ENCODE measurements at regions not wholly inside any gene's neighbourhood (a gene's known extent, or its start where the extent isn't known, plus 50 kb on each side); places are given as distances from the start of the nearest gene placed in this dataset.

GRCh38 chr18:30512872-30513271 is 529.7 kb downstream of the DSC3 start:
- H4K20me1 ChIP-seq (ENCODE audit: control insufficient read depth, insufficient read depth): no peaks in the 10 kb centered on the region
- no peak overlapping the region for H3K4me3 ChIP-seq
- no peak for ATAC-seq
- H3K27me3 ChIP-seq (replicated peaks in 1 of 2; ENCODE audit: control insufficient read depth in 2 of 2, insufficient read depth in 2 of 2, low read length in 1 of 2): no peaks in the 10 kb centered on the region
- ChIA-PET POLR2A (interaction anchor here (1.0 kb wide), 1 partner anchor 18 kb away, joined by 3 read pairs; no protein-coding TSS in a partner anchor), CTCF (interaction anchor here (2.0 kb wide), 1 partner anchor 28 kb away, joined by 5 read pairs; no protein-coding TSS in a partner anchor), SMC1A (ENCODE audit: uncharacterized antibody, unreplicated experiment) (interaction anchor here (0.6 to 2.5 kb wide), 3 partner anchors 10 to 222 kb away, joined by 3 to 6 read pairs (median 5); no protein-coding TSS in a partner anchor), RAD21 (ENCODE audit: unreplicated experiment) (interaction anchor here (0.8 to 0.9 kb wide), 2 partner anchors 11 to 18 kb away, joined by 3 read pairs; no protein-coding TSS in a partner anchor)
- no peak overlapping the region for H3K27ac ChIP-seq (ENCODE audit: control insufficient read depth, insufficient read depth)
- no peaks in the 10 kb centered on the region for H3K9me3 ChIP-seq (replicated peaks; ENCODE audit: control insufficient read depth, insufficient read depth, low read length)
- H3K9ac ChIP-seq (ENCODE audit: control insufficient read depth, insufficient read depth, low read length): no peak overlapping the region
- BruUV-seq (replicated peaks): no TSS peak
- no peaks in the 10 kb centered on the region for H3K36me3 ChIP-seq (ENCODE audit: control insufficient read depth in 2 of 2, insufficient read depth in 2 of 2, low read length in 1 of 2)
- intact Hi-C loops (cut with micrococcal nuclease; ENCODE audit: unreplicated experiment) (no loop called here), in situ Hi-C loops (cut with MboI) (no loop called here)
- TF ChIP-seq NRF1 (conservative IDR thresholded peaks at IDR 0.05; ENCODE audit: low read depth, low read length) (no peak), CBX3 (IDR thresholded peaks at IDR 0.05; ENCODE audit: borderline replicate concordance, low read depth) (no peak), SREBF2 (IDR thresholded peaks at IDR 0.05; ENCODE audit: low read length) (no peak), SMC3 (IDR thresholded peaks at IDR 0.05; ENCODE audit: borderline replicate concordance, low read length) (no peak), POLR2AphosphoS2 (IDR thresholded peaks at IDR 0.05; ENCODE audit: low read depth, low read length) (no peak), IKZF2 (IDR thresholded peaks at IDR 0.05) (no peak), NFYA (IDR thresholded peaks at IDR 0.05; ENCODE audit: borderline replicate concordance, low read depth, low read length) (no peak)
- H3K4me2 ChIP-seq (ENCODE audit: control insufficient read depth, insufficient read depth): no peak overlapping the region
- no peak for DNase-seq (ENCODE audit: low read depth, low spot score)
- 4% methylated on average over 4 of the region's 4 CpGs for WGBS (ENCODE audit: insufficient coverage, insufficient replicate concordance, low lambda C conversion rate, missing lambda C conversion rate)
- no peaks in the 10 kb centered on the region for H3K4me1 ChIP-seq (ENCODE audit: control insufficient read depth, insufficient read depth, low read length)
- H3K79me2 ChIP-seq (ENCODE audit: control insufficient read depth, insufficient read depth, low read length): no peaks in the 10 kb centered on the region
- H2AFZ ChIP-seq (ENCODE audit: control insufficient read depth, low read depth, low read length): no peak overlapping the region
- no peak for FAIRE-seq

DNA sequence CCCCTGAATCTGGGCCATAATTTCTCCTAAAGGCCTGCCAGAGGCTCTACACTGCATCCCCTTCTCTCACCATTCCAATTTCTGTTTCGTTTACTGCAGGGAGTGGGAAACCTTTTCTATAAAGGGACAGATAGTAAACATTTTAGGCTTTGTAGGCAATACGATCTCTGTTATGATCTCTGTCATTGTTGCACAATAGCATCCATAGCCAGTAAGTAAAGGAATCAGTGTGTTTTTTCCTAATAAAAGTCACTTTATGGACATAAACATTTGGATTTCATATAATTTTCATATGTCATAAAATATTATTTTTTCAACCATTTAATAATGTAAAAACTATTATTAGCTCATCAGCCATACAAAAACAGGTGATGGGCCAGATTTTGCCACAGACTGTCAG is 531.7 kb downstream of the DSC3 start:
- ChIA-PET SMC1A (ENCODE audit: uncharacterized antibody, unreplicated experiment) (interaction anchor here (0.6 to 1.0 kb wide), 2 partner anchors 10 to 17 kb away, joined by 3 to 5 read pairs; no protein-coding TSS in a partner anchor), POLR2A (no interaction called here), CTCF (interaction anchor here (1.7 kb wide), 1 partner anchor 21 kb away, joined by 4 read pairs; no protein-coding TSS in a partner anchor), RAD21 (ENCODE audit: unreplicated experiment) (interaction anchor here (1.4 kb wide), 1 partner anchor 21 kb away, joined by 3 read pairs; no protein-coding TSS in a partner anchor)
- 0% methylated on average over 2 of the region's 2 CpGs for WGBS (ENCODE audit: insufficient coverage, insufficient replicate concordance, low lambda C conversion rate, missing lambda C conversion rate)
- Histone ChIP-seq H3K9me3 (replicated peaks; ENCODE audit: control insufficient read depth, insufficient read depth, low read length) (no peaks in the 10 kb centered on the region), H3K4me2 (ENCODE audit: control insufficient read depth, insufficient read depth) (no peak overlapping the region), H3K27me3 (replicated peaks in 1 of 2; ENCODE audit: control insufficient read depth in 2 of 2, insufficient read depth in 2 of 2, low read length in 1 of 2) (no peaks in the 10 kb centered on the region), H3K4me3 (no peak overlapping the region), H3K9ac (ENCODE audit: control insufficient read depth, insufficient read depth, low read length) (no peak overlapping the region), H3K79me2 (ENCODE audit: control insufficient read depth, insufficient read depth, low read length) (no peaks in the 10 kb centered on the region), H3K4me1 (ENCODE audit: control insufficient read depth, insufficient read depth, low read length) (no peaks in the 10 kb centered on the region), H3K27ac (ENCODE audit: control insufficient read depth, insufficient read depth) (no peak overlapping the region), H3K36me3 (ENCODE audit: control insufficient read depth in 2 of 2, insufficient read depth in 2 of 2, low read length in 1 of 2) (no peaks in the 10 kb centered on the region), H2AFZ (ENCODE audit: control insufficient read depth, low read depth, low read length) (no peak overlapping the region), H4K20me1 (ENCODE audit: control insufficient read depth, insufficient read depth) (no peaks in the 10 kb centered on the region)
- no peak for DNase-seq (ENCODE audit: low read depth, low spot score)
- intact Hi-C loops (cut with micrococcal nuclease; ENCODE audit: unreplicated experiment): no loop called here
- in situ Hi-C loops (cut with MboI): no loop called here
- ATAC-seq: no peak
- BruUV-seq (replicated peaks): no TSS peak
- FAIRE-seq: no peak
- no peak for TF ChIP-seq POLR2AphosphoS5 (IDR thresholded peaks at IDR 0.05; ENCODE audit: low read length)
- TF ChIP-seq, protein P1, sequence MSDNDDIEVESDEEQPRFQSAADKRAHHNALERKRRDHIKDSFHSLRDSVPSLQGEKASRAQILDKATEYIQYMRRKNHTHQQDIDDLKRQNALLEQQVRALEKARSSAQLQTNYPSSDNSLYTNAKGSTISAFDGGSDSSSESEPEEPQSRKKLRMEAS (IDR thresholded peaks at IDR 0.05; ENCODE audit: low read depth, low read length): no peak
- TF ChIP-seq, protein P2, sequence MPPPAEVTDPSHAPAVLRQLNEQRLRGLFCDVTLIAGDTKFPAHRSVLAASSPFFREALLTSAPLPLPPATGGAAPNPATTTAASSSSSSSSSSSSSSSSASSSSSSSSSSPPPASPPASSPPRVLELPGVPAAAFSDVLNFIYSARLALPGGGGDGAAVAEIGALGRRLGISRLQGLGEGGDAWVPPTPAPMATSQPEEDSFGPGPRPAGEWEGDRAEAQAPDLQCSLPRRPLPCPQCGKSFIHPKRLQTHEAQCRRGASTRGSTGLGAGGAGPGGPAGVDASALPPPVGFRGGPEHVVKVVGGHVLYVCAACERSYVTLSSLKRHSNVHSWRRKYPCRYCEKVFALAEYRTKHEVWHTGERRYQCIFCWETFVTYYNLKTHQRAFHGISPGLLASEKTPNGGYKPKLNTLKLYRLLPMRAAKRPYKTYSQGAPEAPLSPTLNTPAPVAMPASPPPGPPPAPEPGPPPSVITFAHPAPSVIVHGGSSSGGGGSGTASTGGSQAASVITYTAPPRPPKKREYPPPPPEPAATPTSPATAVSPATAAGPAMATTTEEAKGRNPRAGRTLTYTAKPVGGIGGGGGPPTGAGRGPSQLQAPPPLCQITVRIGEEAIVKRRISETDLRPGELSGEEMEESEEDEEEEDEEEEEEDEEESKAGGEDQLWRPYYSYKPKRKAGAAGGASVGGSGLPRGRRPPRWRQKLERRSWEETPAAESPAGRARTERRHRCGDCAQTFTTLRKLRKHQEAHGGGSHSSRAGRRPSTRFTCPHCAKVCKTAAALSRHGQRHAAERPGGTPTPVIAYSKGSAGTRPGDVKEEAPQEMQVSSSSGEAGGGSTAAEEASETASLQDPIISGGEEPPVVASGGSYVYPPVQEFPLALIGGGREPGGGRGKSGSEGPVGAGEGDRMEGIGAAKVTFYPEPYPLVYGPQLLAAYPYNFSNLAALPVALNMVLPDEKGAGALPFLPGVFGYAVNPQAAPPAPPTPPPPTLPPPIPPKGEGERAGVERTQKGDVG (CRISPR knock-in tag; IDR thresholded peaks at IDR 0.05): no peak
- no peak for TF ChIP-seq GABPA (IDR thresholded peaks at IDR 0.05; ENCODE audit: low read depth)
- TF ChIP-seq MEF2A (IDR thresholded peaks at IDR 0.05; ENCODE audit: insufficient read depth, low read depth, low read length): no peak
- no peak for TF ChIP-seq RFX5 (IDR thresholded peaks at IDR 0.05; ENCODE audit: low read depth, low read length)
- no peak for TF ChIP-seq IKZF2 (IDR thresholded peaks at IDR 0.05)
- TF ChIP-seq, protein P3, sequence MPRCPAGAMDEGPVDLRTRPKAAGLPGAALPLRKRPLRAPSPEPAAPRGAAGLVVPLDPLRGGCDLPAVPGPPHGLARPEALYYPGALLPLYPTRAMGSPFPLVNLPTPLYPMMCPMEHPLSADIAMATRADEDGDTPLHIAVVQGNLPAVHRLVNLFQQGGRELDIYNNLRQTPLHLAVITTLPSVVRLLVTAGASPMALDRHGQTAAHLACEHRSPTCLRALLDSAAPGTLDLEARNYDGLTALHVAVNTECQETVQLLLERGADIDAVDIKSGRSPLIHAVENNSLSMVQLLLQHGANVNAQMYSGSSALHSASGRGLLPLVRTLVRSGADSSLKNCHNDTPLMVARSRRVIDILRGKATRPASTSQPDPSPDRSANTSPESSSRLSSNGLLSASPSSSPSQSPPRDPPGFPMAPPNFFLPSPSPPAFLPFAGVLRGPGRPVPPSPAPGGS (IDR thresholded peaks at IDR 0.05; ENCODE audit: borderline replicate concordance, insufficient read depth, low read depth, low read length, poor library complexity, severe bottlenecking): no peak
